22Rv1 (cell line): ENCODE measurements at regions not wholly inside any gene's neighbourhood (a gene's known extent, or its start where the extent isn't known, plus 50 kb on each side); places are given as distances from the start of the nearest gene placed in this dataset.

Source experiments
- ZFX ChIP-seq: fragments of 450-650 bp; IDR thresholded peaks from 2 replicates; pipeline ENCODE4 v1.6.1; 2017; ENCODE audit warnings: antibody characterized with exemption, borderline replicate concordance
- TF ChIP-seq, protein P1 (sequence below): fragments of 450-650 bp; IDR thresholded peaks from 2 replicates; pipeline ENCODE4 v1.5.1; 2017; ENCODE audit warnings: mild to moderate bottlenecking

DNA sequence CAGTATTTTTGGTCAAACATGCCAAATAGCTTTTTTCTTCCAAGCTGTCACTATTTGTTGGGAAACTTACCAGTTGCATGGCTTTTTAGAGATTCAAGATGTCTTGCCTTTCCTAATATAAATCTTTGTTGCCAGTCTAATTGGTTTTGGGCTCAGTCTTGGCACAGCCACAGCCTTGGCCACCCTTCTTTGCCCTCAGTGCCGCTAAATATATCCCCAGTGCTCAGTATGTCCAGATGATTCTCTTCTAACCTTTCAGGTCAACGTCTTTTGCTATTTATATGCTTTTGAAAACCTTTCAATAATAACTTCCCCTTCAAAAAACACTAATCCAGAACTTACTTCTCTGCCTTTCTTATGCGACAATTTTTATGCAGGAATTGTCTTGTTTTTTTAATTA is 483.1 kb upstream of the ZFHX3 start:
- TF ChIP-seq, protein P1, sequence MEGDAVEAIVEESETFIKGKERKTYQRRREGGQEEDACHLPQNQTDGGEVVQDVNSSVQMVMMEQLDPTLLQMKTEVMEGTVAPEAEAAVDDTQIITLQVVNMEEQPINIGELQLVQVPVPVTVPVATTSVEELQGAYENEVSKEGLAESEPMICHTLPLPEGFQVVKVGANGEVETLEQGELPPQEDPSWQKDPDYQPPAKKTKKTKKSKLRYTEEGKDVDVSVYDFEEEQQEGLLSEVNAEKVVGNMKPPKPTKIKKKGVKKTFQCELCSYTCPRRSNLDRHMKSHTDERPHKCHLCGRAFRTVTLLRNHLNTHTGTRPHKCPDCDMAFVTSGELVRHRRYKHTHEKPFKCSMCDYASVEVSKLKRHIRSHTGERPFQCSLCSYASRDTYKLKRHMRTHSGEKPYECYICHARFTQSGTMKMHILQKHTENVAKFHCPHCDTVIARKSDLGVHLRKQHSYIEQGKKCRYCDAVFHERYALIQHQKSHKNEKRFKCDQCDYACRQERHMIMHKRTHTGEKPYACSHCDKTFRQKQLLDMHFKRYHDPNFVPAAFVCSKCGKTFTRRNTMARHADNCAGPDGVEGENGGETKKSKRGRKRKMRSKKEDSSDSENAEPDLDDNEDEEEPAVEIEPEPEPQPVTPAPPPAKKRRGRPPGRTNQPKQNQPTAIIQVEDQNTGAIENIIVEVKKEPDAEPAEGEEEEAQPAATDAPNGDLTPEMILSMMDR = no peak
- TF ChIP-seq ZFX = no peak
